ENCODE measurements at regions not wholly inside any gene's neighbourhood (a gene's known extent, or its start where the extent isn't known, plus 50 kb on each side); places are given as distances from the start of the nearest gene placed in this dataset.

GRCh38 chr9:69955536-69956355 lies 87.9 kb upstream of the MAMDC2 start:
- DNase-seq (ENCODE audit: low spot score), result peak; percentile 16

- DNase-seq (ENCODE audit: low spot score), result no peak
Observed at GRCh38 chr9:69961843-69962242, 81.8 kb upstream of the MAMDC2 start.

- no peak for DNase-seq (ENCODE audit: low spot score)
Observed at GRCh38 chr9:69963803-69964202, 79.8 kb upstream of the MAMDC2 start.

DNA sequence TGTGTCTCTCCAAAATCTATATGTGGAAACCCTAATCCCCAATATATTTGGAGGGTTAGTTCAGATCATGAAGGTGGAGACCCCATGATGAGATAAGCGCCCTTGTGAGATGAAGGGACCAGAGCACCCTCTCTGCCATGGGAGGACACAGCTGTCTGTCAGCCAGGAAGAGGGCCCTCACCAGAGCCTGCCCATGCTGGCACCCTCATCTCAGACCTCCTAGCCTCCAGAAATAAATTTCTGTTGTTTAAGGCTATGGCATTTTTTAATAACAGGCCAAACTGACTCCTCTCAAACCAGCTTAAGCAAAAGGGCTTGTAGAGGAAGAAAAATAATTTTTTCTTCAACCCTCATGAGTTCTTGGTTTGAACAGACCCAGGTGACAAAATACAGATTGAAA lies 79.2 kb upstream of the MAMDC2 start:
- no peak for DNase-seq (ENCODE audit: low spot score)

DNA sequence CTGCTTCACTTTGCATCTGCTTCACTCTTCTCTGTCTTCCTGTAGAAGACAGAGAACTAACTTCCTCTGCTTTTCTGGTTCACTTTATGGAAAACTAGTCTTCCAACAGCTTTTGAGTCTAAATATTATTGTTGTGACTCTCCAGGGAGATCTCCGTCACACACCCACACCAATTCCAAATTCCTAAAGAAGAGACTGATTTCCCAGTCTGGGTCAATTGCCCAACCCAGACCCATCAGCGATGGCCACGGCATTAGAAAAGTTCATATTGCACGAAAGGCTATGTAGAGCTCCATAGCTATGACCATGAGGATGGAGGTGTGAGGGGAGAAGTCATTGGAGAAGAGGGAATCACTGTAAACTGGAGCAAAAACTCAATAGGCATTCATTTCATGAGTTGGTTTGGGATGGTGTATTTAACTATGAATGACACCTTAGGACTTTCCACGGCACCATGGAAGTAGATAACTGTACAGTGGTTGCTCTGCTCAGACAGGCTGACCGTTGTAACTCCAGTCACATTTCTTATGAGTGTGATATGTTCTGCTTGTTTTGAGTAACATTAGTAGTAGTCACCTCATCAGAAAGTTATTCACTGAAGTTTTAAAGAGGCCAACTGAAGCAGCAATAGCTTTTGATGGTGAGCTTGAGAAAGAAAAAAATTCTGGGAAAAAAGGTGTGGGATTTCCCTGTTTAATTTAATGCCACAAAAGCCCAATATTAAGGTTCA lies 78.1 kb upstream of the MAMDC2 start:
- no peak for DNase-seq (ENCODE audit: low spot score)

- DNase-seq (ENCODE audit: low spot score), result no peak
Observed at GRCh38 chr9:69967344-69967743, 76.3 kb upstream of the MAMDC2 start.

- no peak for DNase-seq (ENCODE audit: low spot score)
Observed at GRCh38 chr9:69970001-69970533, 73.6 kb upstream of the MAMDC2 start.

- DNase-seq (ENCODE audit: low spot score), result peak; percentile 70
Observed at GRCh38 chr9:69971643-69972449, 71.8 kb upstream of the MAMDC2 start.

DNA sequence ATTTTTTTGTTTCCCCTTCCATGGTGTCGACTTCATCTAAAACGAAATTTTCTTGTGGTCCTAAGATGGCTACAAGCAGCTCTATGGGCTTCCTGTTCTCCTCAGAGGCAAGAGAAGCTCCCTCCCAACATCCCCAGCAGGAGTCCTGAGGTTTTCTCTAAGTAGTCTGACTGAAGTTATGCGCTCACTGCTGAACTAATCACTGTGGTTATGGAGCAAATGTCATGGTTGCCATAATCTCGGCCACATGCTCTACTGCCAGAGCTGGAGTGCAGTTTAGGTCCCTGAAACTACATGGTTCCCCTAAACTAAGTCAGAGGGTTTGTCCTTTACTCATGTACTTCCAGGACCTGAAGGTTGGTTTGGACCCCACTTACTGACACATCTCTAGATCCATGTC lies 68.0 kb upstream of the MAMDC2 start:
- DNase-seq (ENCODE audit: low spot score), result no peak

- peak; percentile 82 for DNase-seq (ENCODE audit: low spot score)
Observed at GRCh38 chr9:69976152-69976551, 67.5 kb upstream of the MAMDC2 start.

DNA sequence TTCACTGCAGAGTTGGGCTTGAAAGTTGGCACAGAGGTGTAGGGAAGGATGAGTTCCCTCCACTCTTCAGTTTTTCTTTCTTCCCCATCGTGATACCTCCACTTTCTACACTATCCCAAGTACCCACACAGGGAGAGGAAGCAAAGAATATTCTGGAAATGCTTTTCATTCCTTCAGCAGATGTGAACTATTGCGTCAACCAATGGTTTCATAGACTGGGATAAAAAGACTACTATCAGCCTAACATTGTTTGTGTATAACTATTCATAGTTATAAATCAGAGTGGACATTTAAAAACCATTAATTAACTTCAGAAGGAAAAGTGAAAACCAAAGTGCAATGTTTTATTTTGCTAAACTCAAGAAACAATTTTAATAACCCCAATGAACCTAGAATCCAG lies 63.6 kb upstream of the MAMDC2 start:
- peak; percentile 53 for DNase-seq (ENCODE audit: low spot score)

GRCh38 chr9:69980591-69980990 lies 63.1 kb upstream of the MAMDC2 start:
- no peak for DNase-seq (ENCODE audit: low spot score)

GRCh38 chr9:69981686-69982445 lies 61.8 kb upstream of the MAMDC2 start:
- DNase-seq (ENCODE audit: low spot score), result peak; percentile 47

DNA sequence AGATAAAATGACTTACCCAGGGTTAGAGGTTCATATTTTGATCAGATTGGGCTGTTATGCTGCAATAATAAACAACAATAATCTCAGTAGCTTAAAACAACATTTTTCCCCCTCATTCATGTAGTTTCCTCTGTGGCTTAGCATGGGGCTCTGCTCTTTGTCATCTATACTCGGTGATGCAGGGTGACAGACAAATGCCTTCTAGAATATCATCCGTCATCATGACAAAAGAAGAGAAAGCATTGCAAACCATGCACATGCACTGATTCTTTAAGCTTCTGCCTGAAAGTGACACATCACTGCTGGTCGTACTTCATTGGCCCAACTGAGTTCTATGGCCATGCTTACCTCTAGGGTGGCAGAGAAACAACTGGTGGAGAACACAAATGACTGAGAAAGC lies 58.8 kb upstream of the MAMDC2 start:
- no peak for DNase-seq (ENCODE audit: low spot score)

DNA sequence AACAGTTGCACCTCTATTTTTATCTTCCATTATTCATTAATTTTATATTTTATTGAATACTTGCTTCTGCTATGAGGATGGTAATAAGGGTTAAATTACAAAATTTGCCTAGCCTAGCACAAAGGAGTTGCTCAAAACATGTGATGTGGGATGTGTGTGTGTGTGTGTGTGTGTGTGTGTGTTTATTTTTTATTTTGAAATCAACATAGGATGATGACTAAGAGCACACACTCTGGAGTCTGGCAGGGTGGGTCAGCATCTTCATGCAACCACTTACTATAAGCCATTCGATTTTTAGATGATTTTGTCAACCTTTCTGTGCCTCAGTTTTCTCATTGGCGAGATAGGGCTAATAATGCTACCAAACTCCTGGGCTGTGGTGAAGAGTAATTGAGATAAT lies 57.7 kb upstream of the MAMDC2 start:
- no peak for DNase-seq (ENCODE audit: low spot score)

- no peak for DNase-seq (ENCODE audit: low spot score)
Observed at GRCh38 chr9:69986970-69987369, 56.7 kb upstream of the MAMDC2 start.

GRCh38 chr9:69987457-69987856 lies 56.2 kb upstream of the MAMDC2 start:
- DNase-seq (ENCODE audit: low spot score), result no peak

DNA sequence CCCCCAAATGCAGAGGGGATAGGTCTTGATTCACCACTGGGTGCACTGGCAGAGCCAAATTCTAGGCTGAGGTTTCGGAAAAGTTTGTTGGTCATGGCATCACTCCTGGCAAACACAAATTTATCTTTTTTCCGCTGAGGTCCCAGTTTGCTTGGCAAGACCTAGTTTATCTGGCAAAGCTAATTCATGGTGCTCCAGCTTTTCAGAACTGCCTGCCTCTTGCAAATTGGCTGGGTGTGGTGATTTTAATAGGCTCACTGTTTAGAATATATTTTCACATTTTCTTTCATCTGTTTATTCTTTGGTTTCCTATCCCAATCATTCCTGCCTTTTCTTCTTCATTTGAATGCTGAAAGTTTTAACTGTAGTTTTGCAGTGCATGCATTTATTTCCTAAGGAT lies 50.5 kb upstream of the MAMDC2 start:
- no peak for DNase-seq (ENCODE audit: low spot score)
